SKM-1 treated with dmso at 0.1 percent for 144 hours (cell line): ENCODE measurements at regions not wholly inside any gene's neighbourhood (a gene's known extent, or its start where the extent isn't known, plus 50 kb on each side); places are given as distances from the start of the nearest gene placed in this dataset.

Source experiments
- DNase-seq: peaks from one replicate; lab custom pipeline; 2025; ENCODE audit not compliant: unreplicated experiment; lab: John Stamatoyannopoulos, UW

- no peak for DNase-seq
Observed at GRCh38 chr2:145124085-145124484, 604.2 kb upstream of the ZEB2 start.

GRCh38 chr2:145123606-145124005 is 603.7 kb upstream of the ZEB2 start:
- no peak for DNase-seq

- no peak for DNase-seq
Observed at GRCh38 chr2:145119225-145119624, 599.3 kb upstream of the ZEB2 start.

DNA sequence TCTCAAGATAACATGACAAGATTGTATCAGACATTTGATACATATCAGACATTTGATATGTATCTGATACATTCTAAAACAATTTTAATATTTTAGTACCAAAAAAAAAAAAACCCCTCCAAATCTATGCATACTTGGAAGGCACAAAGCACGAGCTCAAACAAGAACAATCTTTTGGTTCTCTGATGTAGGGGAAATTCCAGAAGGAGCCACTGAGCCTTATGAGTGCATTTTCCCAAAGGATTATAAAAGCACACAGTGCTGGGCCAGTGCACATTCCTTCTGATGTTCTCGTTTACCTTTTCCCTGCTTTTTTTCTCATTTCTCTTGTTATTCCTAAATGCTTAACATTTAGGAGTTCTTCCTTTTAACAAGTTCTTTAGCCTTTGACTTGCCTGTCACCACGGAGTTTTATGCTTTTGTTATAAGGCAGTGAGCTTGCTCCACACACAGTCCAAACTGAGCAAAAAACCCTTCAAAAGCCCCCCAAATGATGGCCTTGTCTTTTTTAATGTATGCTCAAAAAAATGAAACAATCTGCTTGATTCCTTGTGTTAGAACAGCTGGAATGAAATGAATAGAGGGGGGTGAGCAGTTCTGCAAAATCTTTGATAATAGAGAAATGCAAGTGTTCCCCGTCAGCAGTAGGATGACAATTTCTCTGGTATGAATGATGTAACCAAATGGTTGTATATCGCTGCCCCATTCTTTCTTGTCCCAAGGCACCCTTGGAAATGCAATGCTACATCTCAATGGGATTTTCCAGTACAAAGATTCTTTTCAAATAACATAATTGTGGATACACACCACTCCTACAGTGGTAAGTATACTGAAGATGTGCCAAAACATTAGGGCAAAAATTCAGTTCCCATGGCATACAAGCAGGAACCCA is 597.2 kb upstream of the ZEB2 start:
- DNase-seq, result no peak

GRCh38 chr2:145116056-145116455 is 596.1 kb upstream of the ZEB2 start:
- DNase-seq, result no peak

- DNase-seq, result no peak
Observed at GRCh38 chr2:145114726-145115125, 594.8 kb upstream of the ZEB2 start.

DNA sequence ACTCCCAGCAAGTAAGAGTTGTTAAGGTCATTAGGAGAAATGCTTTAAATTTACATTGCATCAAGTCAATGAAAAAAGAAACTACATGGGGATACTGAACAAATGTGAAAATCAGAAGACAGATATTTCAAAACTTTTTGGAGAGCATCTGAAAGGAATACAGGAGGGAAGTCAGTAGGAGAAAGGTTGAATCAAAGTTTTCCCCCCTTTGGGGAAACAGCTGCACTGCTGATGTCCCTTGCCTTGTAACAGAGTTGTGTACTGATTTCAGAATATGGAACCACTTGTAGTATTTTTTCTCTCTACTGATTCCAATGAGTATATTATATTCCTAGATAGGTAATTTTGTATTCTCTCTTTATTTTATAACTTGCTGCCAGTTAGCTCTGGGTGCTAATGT is 592.5 kb upstream of the ZEB2 start:
- DNase-seq, result no peak

GRCh38 chr2:145110668-145111356 is 590.9 kb upstream of the ZEB2 start:
- DNase-seq, result no peak

DNA sequence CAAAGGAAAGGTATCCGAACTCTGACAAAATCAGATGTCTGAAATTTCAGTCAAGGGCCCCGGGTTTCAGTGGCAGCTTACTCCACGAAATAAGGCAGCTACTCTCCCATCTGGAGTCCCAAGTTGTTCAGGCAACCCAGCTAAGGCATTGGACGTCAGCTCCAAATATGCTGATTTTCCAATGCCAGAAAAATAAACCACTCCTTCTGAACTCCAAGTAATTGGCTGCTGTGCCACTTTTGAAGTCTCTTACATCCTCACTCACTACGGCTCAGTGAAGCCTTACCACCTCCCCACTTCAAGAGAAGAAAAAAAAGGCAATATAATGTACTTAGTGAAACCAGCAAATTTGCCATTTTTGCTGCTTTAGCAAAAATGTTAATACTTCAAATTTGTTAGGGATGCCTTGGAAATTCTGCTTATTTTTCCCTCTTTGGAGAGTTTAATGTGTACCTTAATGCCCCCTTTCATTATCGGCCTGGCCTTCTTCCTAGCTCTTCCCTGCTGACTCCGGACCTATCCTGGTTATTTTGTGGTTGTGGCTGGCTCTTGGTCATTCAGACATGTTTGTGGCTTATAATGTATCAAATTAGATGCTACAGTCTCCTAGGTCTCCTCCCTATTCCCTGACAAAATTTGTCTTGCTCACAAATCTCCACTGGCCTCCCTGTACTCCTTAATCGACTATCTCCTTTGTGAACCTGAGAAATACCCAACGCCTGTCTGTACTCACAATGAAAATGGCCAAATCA is 589.2 kb upstream of the ZEB2 start:
- DNase-seq, result no peak

- no peak for DNase-seq
Observed at GRCh38 chr2:145108361-145108778, 588.5 kb upstream of the ZEB2 start.

- no peak for DNase-seq
Observed at GRCh38 chr2:145106293-145106692, 586.4 kb upstream of the ZEB2 start.

GRCh38 chr2:145102706-145103105 is 582.8 kb upstream of the ZEB2 start:
- DNase-seq, result no peak

GRCh38 chr2:145100301-145100700 is 580.4 kb upstream of the ZEB2 start:
- DNase-seq, result no peak

DNA sequence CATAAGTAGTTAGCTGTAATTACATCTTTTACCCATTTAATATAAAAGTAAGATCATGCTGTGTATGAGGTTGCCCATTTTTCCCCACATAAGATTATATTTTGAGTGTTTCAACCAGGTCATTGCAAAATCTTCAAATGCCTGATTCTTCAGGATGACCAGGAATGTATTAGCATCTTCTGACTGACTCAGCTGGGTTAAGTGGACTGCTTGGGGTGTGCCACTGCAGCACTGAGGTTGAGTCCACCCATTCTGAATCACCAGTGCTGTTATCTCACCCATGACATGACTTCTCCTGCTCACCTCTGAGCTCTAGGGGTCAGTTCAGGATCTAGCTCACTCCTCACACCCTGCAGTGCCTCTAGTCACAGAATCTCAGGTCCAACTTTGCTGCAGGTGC is 576.7 kb upstream of the ZEB2 start:
- DNase-seq, result no peak

GRCh38 chr2:145095641-145096435 is 575.9 kb upstream of the ZEB2 start:
- no peak for DNase-seq

GRCh38 chr2:145094370-145094769 is 574.5 kb upstream of the ZEB2 start:
- no peak for DNase-seq

DNA sequence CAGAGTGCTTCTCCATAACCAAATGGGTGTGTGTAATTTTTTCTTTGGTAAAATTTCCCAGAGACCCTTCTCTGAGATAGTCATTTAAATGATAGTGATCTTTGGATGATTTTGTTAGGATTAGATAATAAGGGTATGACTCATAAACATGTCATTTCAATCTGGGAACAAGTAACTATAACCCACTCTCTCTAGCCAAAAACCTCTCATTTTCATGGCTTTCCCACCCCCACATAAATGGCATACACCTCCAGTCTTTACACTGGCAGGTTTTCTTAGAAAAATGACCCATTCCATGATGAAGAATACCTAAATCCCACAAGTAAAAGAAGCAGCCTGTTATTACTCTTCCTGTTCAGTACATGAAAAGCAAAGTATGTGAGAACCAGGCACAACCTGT is 572.0 kb upstream of the ZEB2 start:
- no peak for DNase-seq

DNA sequence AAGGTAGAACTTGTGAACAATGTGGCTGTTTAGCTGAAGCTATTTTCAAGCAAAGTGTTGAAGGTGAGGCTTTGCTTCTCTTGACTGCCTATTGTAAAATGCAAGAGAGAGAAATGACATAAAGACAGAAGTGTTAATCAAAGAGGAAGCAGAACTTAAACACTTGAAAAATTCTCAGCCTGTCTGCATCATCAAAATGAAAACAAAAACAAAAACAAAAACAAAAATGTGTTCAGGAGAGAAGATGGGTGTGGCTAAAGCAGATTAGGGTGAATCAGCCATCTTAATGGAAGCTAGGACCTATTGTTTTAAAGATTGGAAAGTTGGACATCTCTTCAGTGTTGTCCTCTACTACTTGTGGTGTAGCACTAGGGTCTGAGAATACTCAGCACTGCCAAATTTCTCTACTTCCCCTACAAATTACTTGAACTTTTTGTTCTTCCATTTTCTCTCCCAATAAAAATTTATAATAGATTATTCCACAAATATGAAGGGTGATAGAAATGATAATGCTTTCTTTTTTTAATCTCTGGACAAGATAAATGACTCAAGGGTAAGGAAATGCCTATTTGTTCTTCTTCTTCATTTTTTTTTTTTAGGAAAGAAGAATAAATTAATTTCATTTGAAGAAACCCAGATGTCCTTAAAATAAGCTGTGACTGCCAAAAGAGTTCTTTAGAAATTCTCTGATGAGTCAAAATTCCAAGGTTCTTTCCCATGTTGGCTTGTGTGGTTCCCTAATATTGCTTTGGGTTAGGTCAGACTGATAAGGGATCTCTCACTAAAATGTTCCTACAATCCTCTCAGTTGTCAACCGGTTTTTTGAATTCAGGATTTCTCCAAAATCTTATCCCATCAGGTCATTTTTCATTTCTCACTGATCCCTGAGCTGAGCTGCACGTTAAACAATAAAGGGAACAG is 571.2 kb upstream of the ZEB2 start:
- DNase-seq, result no peak

DNA sequence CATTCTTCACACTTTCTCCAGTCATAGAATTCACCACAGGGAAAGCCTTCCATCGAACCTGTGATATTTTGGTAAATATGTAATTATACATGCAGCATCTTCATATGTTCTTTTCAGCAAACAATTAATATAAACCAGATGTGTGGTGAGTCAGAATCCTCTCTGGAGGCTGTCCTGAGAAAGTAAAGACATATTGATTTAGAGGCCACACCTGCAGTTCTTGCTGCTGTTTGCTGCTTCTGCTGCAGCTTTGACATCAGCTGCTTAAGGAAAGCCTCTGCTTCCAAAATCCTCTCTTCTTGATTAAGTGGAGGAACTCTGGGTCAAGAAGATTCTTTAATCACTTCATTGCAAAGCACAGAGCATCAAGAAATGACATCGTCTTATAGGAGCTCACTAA is 568.8 kb upstream of the ZEB2 start:
- DNase-seq, result no peak

DNA sequence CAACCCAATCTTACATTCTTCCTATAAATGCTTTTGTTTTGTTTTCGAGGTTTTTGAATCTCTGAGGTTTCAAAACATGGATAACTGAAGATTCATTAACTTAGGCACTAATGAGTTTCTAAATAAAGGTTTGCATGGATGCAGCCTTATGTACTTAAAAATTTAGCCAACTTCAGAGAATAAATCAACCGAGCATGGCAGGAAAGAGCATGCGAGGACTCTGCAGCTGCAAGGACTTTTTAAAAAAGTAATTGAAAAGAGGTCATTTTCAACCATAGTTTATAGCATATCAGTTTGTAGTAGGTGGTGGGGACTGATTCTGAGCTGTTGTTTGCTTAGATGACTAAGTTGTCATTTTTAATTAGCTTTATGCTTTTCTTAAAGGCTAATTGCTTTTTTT is 567.0 kb upstream of the ZEB2 start:
- DNase-seq, result no peak
